IPS-NIHi7 (cell line): ENCODE measurements at regions not wholly inside any gene's neighbourhood (a gene's known extent, or its start where the extent isn't known, plus 50 kb on each side); places are given as distances from the start of the nearest gene placed in this dataset.

Source experiments
- DNase-seq: peaks from one replicate; pipeline ENCODE4 v3.0.0; 2012; ENCODE audit warnings: mixed read lengths; ENCODE audit errors: extremely low spot score

- DNase-seq, result no peak
Observed at GRCh38 chr3:155029941-155030340, 50.2 kb upstream of the MME start.

- DNase-seq, result no peak
Observed at GRCh38 chr3:155026999-155027591, 53.0 kb upstream of the MME start.

DNA sequence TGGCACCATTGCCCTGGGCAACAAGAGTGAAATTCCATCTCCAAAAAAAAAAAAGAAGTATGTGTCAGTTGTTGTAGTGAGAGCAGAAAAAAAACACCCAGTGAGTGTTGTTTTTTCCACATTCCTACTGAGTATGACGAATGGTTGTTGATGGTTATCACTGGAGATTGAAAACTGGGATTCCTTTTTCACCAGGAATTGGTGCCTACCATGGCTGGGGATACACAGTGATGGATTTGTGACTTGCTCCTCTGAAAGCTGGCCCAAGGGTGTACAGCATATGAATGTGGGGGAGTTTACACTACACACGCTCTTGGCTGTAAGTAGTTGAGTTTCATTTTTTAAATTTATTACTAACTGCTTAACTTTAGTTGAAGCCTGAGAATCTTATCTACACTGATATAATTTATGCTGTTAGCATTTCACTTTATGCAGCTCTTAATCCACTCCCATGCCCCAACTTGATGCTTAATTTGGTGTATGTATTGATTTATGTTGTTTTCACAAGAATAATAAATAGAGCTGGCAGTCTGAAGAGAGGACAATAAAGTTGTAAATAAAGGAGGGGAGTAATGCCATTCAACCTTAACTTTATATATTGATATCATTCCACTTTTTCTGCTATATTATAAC lies 56.0 kb upstream of the MME start:
- DNase-seq, result no peak

DNA sequence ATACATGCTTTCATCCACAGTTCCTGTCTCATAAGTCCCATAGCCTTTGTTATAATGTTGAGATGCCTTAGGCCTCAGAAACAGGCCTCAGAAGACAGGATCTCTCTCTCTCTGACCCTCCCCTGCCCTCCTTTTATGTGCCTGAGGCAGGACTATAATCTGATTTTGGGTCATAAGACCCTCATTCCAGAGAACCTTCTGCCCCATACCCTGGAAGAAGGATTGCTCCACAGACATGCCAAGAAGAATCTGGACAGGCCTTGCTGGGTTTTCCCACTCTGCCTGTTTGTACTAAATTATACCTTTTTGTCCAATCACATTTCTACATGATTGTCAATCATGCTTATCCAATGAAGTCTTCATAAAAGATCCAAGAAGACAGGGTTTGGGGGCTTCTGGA lies 57.2 kb upstream of the MME start:
- no peak for DNase-seq

DNA sequence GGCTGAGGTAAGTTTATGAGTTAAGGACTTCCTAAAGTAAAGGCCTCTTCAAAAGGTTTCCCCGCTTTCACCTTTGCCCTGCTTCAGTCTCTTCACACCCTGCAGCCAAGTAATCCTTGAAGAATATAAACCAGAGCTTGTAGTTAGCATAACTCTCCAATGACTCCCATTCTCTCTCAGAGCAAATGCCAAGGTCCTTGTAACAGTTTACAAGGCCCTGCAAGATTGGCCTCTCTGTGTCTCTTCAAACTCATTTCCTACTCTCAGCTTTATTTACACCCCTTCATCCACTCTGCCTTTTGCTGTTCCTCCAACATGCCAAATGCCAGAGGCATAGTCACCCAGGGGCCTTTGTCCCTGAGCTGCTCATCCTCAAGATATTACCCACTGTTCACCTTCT lies 60.5 kb upstream of the MME start:
- peak; percentile 21 for DNase-seq

GRCh38 chr3:155018621-155019330 lies 61.3 kb upstream of the MME start:
- no peak for DNase-seq

GRCh38 chr3:155015776-155016436 lies 64.2 kb upstream of the MME start:
- DNase-seq, result no peak

GRCh38 chr3:155014953-155015352 lies 65.2 kb upstream of the MME start:
- DNase-seq, result no peak

DNA sequence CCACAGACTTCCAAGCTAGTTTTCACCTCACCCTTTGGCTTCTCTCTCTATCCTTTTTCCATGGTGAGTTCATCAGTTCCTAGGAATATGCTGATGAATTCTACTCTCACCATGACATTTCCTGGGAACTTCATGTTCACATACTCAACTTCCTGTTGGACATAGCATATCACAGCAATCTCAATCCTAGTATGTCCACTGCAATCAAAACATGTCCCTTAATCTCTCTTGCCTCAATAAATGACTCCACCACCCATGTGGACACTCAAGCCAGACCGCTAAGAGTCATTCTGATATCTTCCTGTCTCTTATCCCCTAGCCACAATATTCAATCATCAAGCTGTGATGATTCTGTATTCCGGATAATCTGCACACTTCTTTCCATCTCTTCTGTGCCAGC lies 66.7 kb upstream of the MME start:
- no peak for DNase-seq

DNA sequence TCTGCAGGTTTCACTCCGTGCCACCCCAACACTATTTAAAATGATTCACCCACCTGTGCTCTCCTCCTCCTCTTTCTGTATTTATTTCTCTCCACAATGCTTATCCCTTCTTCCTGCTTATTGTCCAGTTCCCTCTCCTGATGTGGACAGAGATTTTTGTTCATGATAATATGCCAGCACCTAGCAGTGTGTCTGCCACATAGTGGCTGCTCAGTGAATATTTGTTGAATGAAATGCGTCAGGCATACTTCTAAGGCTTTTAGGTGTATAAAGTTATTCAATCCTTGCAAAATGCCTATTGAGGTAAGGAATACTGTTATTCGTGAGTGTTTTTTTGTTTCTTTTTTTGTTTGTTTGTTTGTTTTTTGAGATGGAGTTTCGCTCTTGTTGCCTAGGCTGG lies 67.5 kb upstream of the MME start:
- DNase-seq, result no peak

DNA sequence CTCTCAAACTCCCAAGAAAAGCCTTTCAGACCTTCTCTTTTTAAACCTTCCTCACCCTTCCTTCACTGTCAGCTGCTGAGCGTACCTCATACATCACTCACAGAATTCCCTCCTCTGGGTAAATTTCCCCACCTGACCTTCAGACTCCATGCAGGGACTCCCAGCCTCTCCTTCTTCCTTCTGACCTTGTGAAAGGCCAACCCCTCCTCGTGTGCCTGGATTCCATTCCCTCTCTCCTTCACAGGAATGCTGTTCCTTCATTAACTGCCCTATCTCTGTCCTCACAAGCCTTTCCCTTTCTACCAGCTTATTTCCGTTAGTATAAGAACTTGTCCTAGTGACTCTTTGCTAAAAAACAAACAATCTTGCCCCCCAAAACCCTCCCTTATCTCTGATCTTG lies 69.7 kb upstream of the MME start:
- peak; percentile 18 for DNase-seq

- DNase-seq, result no peak
Observed at GRCh38 chr3:155009217-155009616, 70.9 kb upstream of the MME start.

GRCh38 chr3:155007729-155008128 lies 72.4 kb upstream of the MME start:
- DNase-seq, result no peak

- no peak for DNase-seq
Observed at GRCh38 chr3:155001289-155002010, 78.7 kb upstream of the MME start.

GRCh38 chr3:154992655-154993054 lies 87.5 kb upstream of the MME start:
- DNase-seq, result no peak

GRCh38 chr3:154990543-154990942 lies 89.6 kb upstream of the MME start:
- DNase-seq, result no peak

DNA sequence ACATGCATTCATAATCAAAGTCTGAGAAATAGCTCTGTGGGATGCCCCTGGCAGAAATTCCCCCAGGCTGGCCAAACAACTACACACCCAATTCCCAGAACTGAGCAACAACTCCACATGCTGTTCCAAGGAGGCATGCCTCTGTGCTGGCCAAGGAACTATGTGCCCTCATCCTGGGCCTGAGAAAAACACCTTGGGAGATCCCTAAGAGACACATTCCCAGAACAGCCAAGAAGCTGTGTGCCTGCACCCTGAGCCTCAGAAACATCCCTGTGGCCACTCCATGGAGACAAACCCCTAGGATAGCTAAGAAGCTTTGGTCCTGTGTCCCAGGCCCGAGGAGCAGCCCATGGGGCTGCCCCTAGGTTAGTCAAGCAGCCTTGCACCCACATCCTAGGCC lies 92.3 kb upstream of the MME start:
- DNase-seq, result no peak

GRCh38 chr3:154981664-154982063 lies 98.5 kb upstream of the MME start:
- no peak for DNase-seq

GRCh38 chr3:154981201-154981600 lies 98.9 kb upstream of the MME start:
- no peak for DNase-seq

DNA sequence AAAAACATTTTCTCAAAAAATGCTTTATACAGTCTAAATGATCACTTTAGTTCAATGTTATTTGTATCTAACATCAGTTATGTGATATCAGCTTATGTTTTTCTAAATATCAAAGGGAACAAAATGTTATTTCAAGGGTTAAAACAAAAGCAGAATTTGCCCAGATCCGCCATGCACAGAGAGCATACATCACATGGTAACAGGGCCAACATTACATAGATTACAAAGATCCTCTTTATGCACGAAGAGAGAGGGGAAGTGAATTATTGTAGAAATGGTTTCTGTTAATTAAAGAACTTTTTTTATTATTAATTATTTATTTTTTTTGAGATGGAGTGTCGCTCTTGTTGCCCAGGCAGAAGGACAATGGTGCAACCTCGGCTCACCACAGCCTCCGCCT lies 100.8 kb upstream of the MME start:
- no peak for DNase-seq

GRCh38 chr3:154977666-154978065 lies 102.5 kb upstream of the MME start:
- no peak for DNase-seq
